ENCODE measurements at regions not wholly inside any gene's neighbourhood (a gene's known extent, or its start where the extent isn't known, plus 50 kb on each side); places are given as distances from the start of the nearest gene placed in this dataset.

GRCh38 chr2:236935631-236936445, 149.9 kb upstream of the COPS8 start:
- H3K27ac ChIP-seq (ENCODE audit: low read length), result no peak overlapping the region
- no peak overlapping the region for H3K4me3 ChIP-seq (ENCODE audit: low read depth in 1 of 2, low read length in 2 of 2)
- H3K36me3 ChIP-seq (ENCODE audit: control insufficient read depth in 1 of 2, insufficient read depth in 2 of 2, low read length in 2 of 2), result no peaks in the 10 kb centered on the region
- no peaks in the 10 kb centered on the region for H3K4me1 ChIP-seq (ENCODE audit: control insufficient read depth in 1 of 2, insufficient read depth in 2 of 2, low read length in 2 of 2)
- H3K27me3 ChIP-seq (ENCODE audit: low read depth, low read length), result no peaks in the 10 kb centered on the region
- H3K9me3 ChIP-seq (ENCODE audit: control insufficient read depth in 1 of 2, low read length in 2 of 2), result no peaks in the 10 kb centered on the region

GRCh38 chr2:236936446-236936940, 149.2 kb upstream of the COPS8 start:
- no peak overlapping the region for H3K4me3 ChIP-seq (ENCODE audit: low read depth in 1 of 2, low read length in 2 of 2)
- no peaks in the 10 kb centered on the region for H3K9me3 ChIP-seq (ENCODE audit: control insufficient read depth in 1 of 2, low read length in 2 of 2)
- H3K36me3 ChIP-seq (ENCODE audit: control insufficient read depth in 1 of 2, insufficient read depth in 2 of 2, low read length in 2 of 2), result no peaks in the 10 kb centered on the region
- no peaks in the 10 kb centered on the region for H3K4me1 ChIP-seq (ENCODE audit: control insufficient read depth in 1 of 2, insufficient read depth in 2 of 2, low read length in 2 of 2)
- H3K27me3 ChIP-seq (ENCODE audit: low read depth, low read length), result no peaks in the 10 kb centered on the region
- H3K27ac ChIP-seq (ENCODE audit: low read length), result no peak overlapping the region

DNA sequence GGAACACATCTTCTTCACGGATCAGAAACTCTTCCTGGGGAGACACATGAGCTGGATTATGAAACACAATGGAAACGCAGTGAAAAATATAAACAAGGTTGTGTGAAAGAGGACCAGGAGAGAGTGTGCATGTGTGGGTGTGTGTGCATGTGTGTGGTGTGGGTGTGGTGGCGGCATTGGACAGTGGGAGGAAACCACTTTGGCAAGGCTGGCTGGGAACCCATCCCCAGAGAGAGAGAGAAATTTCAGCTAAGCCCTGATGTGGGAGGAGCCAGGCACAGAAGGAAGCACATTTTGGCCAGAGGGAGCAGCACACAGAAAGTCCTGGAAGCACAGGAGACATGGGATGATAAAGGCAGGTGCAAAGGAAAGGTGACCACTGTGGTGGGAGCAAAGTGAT, 147.6 kb upstream of the COPS8 start:
- H3K36me3 ChIP-seq (ENCODE audit: control insufficient read depth in 1 of 2, insufficient read depth in 2 of 2, low read length in 2 of 2), result no peaks in the 10 kb centered on the region
- H3K4me1 ChIP-seq (ENCODE audit: control insufficient read depth in 1 of 2, insufficient read depth in 2 of 2, low read length in 2 of 2), result no peaks in the 10 kb centered on the region
- H3K9me3 ChIP-seq (ENCODE audit: control insufficient read depth in 1 of 2, low read length in 2 of 2), result no peaks in the 10 kb centered on the region
- H3K27me3 ChIP-seq (ENCODE audit: low read depth, low read length), result no peaks in the 10 kb centered on the region
- no peak overlapping the region for H3K27ac ChIP-seq (ENCODE audit: low read length)
- no peak overlapping the region for H3K4me3 ChIP-seq (ENCODE audit: low read depth in 1 of 2, low read length in 2 of 2)

GRCh38 chr2:236939271-236939670, 146.4 kb upstream of the COPS8 start:
- H3K4me1 ChIP-seq (ENCODE audit: control insufficient read depth in 1 of 2, insufficient read depth in 2 of 2, low read length in 2 of 2), result no peaks in the 10 kb centered on the region
- no peak overlapping the region for H3K27ac ChIP-seq (ENCODE audit: low read length)
- no peaks in the 10 kb centered on the region for H3K36me3 ChIP-seq (ENCODE audit: control insufficient read depth in 1 of 2, insufficient read depth in 2 of 2, low read length in 2 of 2)
- no peak overlapping the region for H3K4me3 ChIP-seq (ENCODE audit: low read depth in 1 of 2, low read length in 2 of 2)
- no peaks in the 10 kb centered on the region for H3K27me3 ChIP-seq (ENCODE audit: low read depth, low read length)
- no peaks in the 10 kb centered on the region for H3K9me3 ChIP-seq (ENCODE audit: control insufficient read depth in 1 of 2, low read length in 2 of 2)

GRCh38 chr2:236939721-236940231, 145.9 kb upstream of the COPS8 start:
- H3K27me3 ChIP-seq (ENCODE audit: low read depth, low read length), result no peaks in the 10 kb centered on the region
- no peaks in the 10 kb centered on the region for H3K36me3 ChIP-seq (ENCODE audit: control insufficient read depth in 1 of 2, insufficient read depth in 2 of 2, low read length in 2 of 2)
- H3K27ac ChIP-seq (ENCODE audit: low read length), result no peak overlapping the region

GRCh38 chr2:236940497-236940896, 145.2 kb upstream of the COPS8 start:
- Histone ChIP-seq H3K9me3 (ENCODE audit: control insufficient read depth in 1 of 2, low read length in 2 of 2) (no peaks in the 10 kb centered on the region), H3K27me3 (ENCODE audit: low read depth, low read length) (no peaks in the 10 kb centered on the region), H3K4me3 (ENCODE audit: low read depth in 1 of 2, low read length in 2 of 2) (no peak overlapping the region), H3K4me1 (ENCODE audit: control insufficient read depth in 1 of 2, insufficient read depth in 2 of 2, low read length in 2 of 2) (no peaks in the 10 kb centered on the region), H3K36me3 (ENCODE audit: control insufficient read depth in 1 of 2, insufficient read depth in 2 of 2, low read length in 2 of 2) (no peaks in the 10 kb centered on the region), H3K27ac (ENCODE audit: low read length) (no peak overlapping the region)

More at GRCh38 chr2:236939721-236940231, 145.9 kb upstream of the COPS8 start:
- Histone ChIP-seq H3K4me1 (ENCODE audit: control insufficient read depth in 1 of 2, insufficient read depth in 2 of 2, low read length in 2 of 2) (no peaks in the 10 kb centered on the region), H3K9me3 (ENCODE audit: control insufficient read depth in 1 of 2, low read length in 2 of 2) (no peaks in the 10 kb centered on the region), H3K4me3 (ENCODE audit: low read depth in 1 of 2, low read length in 2 of 2) (no peak overlapping the region)

- Histone ChIP-seq H3K4me3 (ENCODE audit: low read depth in 1 of 2, low read length in 2 of 2) (no peak overlapping the region), H3K9me3 (ENCODE audit: control insufficient read depth in 1 of 2, low read length in 2 of 2) (no peaks in the 10 kb centered on the region), H3K27ac (ENCODE audit: low read length) (no peak overlapping the region), H3K4me1 (ENCODE audit: control insufficient read depth in 1 of 2, insufficient read depth in 2 of 2, low read length in 2 of 2) (no peaks in the 10 kb centered on the region), H3K36me3 (ENCODE audit: control insufficient read depth in 1 of 2, insufficient read depth in 2 of 2, low read length in 2 of 2) (no peaks in the 10 kb centered on the region), H3K27me3 (ENCODE audit: low read depth, low read length) (no peaks in the 10 kb centered on the region)
Observed at GRCh38 chr2:236940916-236941520, 144.7 kb upstream of the COPS8 start.

DNA sequence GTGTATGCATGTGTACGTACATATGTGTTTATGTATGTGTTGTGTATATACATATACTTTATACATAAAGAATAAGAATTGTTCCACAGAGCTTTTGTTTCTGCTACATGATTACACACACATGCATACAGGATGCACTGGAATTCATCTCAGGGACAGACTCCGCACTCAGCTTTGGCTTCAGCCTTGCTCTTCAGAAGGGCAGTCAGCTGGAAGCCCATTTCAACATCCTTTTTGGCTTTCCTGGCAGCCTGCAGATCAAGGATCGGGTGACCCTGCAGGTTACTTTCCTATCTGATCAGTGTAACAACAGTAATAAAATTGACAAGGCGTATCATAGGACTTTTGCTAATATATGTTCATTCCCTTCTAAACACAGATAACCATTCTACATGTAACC, 144.1 kb upstream of the COPS8 start:
- Histone ChIP-seq H3K27me3 (ENCODE audit: low read depth, low read length) (no peaks in the 10 kb centered on the region), H3K27ac (ENCODE audit: low read length) (no peak overlapping the region), H3K36me3 (ENCODE audit: control insufficient read depth in 1 of 2, insufficient read depth in 2 of 2, low read length in 2 of 2) (no peaks in the 10 kb centered on the region), H3K4me3 (ENCODE audit: low read depth in 1 of 2, low read length in 2 of 2) (no peak overlapping the region), H3K9me3 (ENCODE audit: control insufficient read depth in 1 of 2, low read length in 2 of 2) (no peaks in the 10 kb centered on the region), H3K4me1 (ENCODE audit: control insufficient read depth in 1 of 2, insufficient read depth in 2 of 2, low read length in 2 of 2) (no peaks in the 10 kb centered on the region)

DNA sequence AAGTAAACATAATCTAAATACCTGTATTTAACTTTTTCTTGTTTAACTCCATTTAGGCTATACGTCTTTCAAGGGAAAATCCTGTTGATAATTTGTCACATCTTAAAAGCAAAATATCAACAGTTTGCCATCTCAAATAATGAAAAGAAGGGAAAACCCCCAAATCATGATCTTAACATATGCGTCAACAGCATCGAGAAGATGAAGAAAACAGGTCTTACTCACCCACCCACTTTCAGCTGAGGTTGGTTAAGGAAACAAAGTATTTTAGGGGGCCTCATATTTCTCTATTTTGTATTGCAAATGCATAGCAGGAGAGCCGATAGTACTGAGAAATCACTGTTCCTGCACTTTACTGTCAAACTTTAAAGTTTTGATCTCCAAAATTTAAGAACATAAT, 143.1 kb upstream of the COPS8 start:
- Histone ChIP-seq H3K27me3 (ENCODE audit: low read depth, low read length) (no peaks in the 10 kb centered on the region), H3K36me3 (ENCODE audit: control insufficient read depth in 1 of 2, insufficient read depth in 2 of 2, low read length in 2 of 2) (no peaks in the 10 kb centered on the region), H3K27ac (ENCODE audit: low read length) (no peak overlapping the region), H3K9me3 (ENCODE audit: control insufficient read depth in 1 of 2, low read length in 2 of 2) (no peaks in the 10 kb centered on the region), H3K4me3 (ENCODE audit: low read depth in 1 of 2, low read length in 2 of 2) (no peak overlapping the region), H3K4me1 (ENCODE audit: control insufficient read depth in 1 of 2, insufficient read depth in 2 of 2, low read length in 2 of 2) (peaks cover 0 to 5% of the 10 kb centered on the region in 2 donors)

- Histone ChIP-seq H3K27ac (ENCODE audit: low read length) (no peak overlapping the region), H3K4me3 (ENCODE audit: low read depth in 1 of 2, low read length in 2 of 2) (no peak overlapping the region), H3K27me3 (ENCODE audit: low read depth, low read length) (no peaks in the 10 kb centered on the region), H3K4me1 (ENCODE audit: control insufficient read depth in 1 of 2, insufficient read depth in 2 of 2, low read length in 2 of 2) (peaks cover 0 to 5% of the 10 kb centered on the region in 2 donors), H3K9me3 (ENCODE audit: control insufficient read depth in 1 of 2, low read length in 2 of 2) (no peaks in the 10 kb centered on the region), H3K36me3 (ENCODE audit: control insufficient read depth in 1 of 2, insufficient read depth in 2 of 2, low read length in 2 of 2) (no peaks in the 10 kb centered on the region)
Observed at GRCh38 chr2:236943068-236943467, 142.6 kb upstream of the COPS8 start.

DNA sequence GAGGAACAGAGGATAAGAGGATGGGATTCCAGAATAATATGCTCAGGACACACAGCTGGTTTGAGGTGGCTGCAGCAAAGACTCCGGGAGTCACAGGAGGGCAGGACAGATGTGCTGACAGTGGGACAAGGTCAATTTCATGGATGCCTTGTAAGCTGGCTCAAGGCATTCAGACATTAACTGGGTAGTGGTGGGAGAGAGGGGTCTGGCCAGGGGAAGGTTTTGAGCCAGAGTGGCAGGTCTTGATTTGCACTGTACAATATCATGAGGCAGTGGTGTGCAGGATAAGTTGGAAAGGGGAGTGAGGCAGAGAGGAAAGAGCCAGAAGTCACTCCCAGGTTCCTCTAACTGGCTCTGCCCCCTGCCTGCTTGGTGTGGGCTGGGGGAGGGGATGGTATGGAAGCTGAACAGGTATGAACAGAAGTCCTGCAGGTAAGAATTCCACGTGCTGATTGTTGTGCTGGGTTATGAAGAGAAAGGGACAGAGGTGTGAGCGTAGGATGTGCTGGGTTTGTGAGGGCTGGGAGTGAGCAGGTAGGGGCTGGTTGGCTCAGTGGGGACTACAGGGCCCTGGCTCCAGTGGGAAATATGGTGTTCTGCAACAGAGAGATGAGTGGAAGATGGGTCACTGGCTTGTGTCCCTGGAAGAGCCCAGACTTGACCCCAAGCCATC, 141.7 kb upstream of the COPS8 start:
- Histone ChIP-seq H3K36me3 (ENCODE audit: control insufficient read depth in 1 of 2, insufficient read depth in 2 of 2, low read length in 2 of 2) (no peaks in the 10 kb centered on the region), H3K27ac (ENCODE audit: low read length) (no peak overlapping the region), H3K27me3 (ENCODE audit: low read depth, low read length) (no peaks in the 10 kb centered on the region), H3K9me3 (ENCODE audit: control insufficient read depth in 1 of 2, low read length in 2 of 2) (no peaks in the 10 kb centered on the region), H3K4me1 (ENCODE audit: control insufficient read depth in 1 of 2, insufficient read depth in 2 of 2, low read length in 2 of 2) (peaks cover 0 to 5% of the 10 kb centered on the region in 2 donors), H3K4me3 (ENCODE audit: low read depth in 1 of 2, low read length in 2 of 2) (no peak overlapping the region)
